Epidermal melanocyte (primary cell): ENCODE measurements at regions not wholly inside any gene's neighbourhood (a gene's known extent, or its start where the extent isn't known, plus 50 kb on each side); places are given as distances from the start of the nearest gene placed in this dataset.

Source experiments
- DNase-seq: peaks from one replicate; pipeline ENCODE4 v3.0.0; 2011; ENCODE audit warnings: low spot score; ENCODE audit not compliant: insufficient read length

GRCh38 chr13:106990594-106990993 lies 422.7 kb upstream of the ARGLU1 start:
- DNase-seq, result no peak

- DNase-seq, result no peak
Observed at GRCh38 chr13:106989876-106990275, 421.9 kb upstream of the ARGLU1 start.

GRCh38 chr13:106987427-106987785 lies 419.5 kb upstream of the ARGLU1 start:
- no peak for DNase-seq

GRCh38 chr13:106986687-106987426 lies 418.9 kb upstream of the ARGLU1 start:
- no peak for DNase-seq

GRCh38 chr13:106986033-106986484 lies 418.1 kb upstream of the ARGLU1 start:
- no peak for DNase-seq

- DNase-seq, result no peak
Observed at GRCh38 chr13:106985481-106985880, 417.5 kb upstream of the ARGLU1 start.

- DNase-seq, result no peak
Observed at GRCh38 chr13:106981051-106981450, 413.1 kb upstream of the ARGLU1 start.

GRCh38 chr13:106967391-106967790 lies 399.5 kb upstream of the ARGLU1 start:
- DNase-seq, result no peak

- DNase-seq, result no peak
Observed at GRCh38 chr13:106963151-106963550, 395.2 kb upstream of the ARGLU1 start.

- no peak for DNase-seq
Observed at GRCh38 chr13:106961651-106962050, 393.7 kb upstream of the ARGLU1 start.

GRCh38 chr13:106961216-106961615 lies 393.3 kb upstream of the ARGLU1 start:
- no peak for DNase-seq

GRCh38 chr13:106958621-106959048 lies 390.7 kb upstream of the ARGLU1 start:
- DNase-seq, result no peak

- DNase-seq, result no peak
Observed at GRCh38 chr13:106942563-106942962, 374.6 kb upstream of the ARGLU1 start.

- DNase-seq, result no peak
Observed at GRCh38 chr13:106941779-106942178, 373.8 kb upstream of the ARGLU1 start.

- DNase-seq, result no peak
Observed at GRCh38 chr13:106927421-106927820, 359.5 kb upstream of the ARGLU1 start.

GRCh38 chr13:106922384-106922783 lies 354.4 kb upstream of the ARGLU1 start:
- DNase-seq, result no peak

GRCh38 chr13:106919638-106920037 lies 351.7 kb upstream of the ARGLU1 start:
- no peak for DNase-seq

- no peak for DNase-seq
Observed at GRCh38 chr13:106919133-106919532, 351.2 kb upstream of the ARGLU1 start.

- DNase-seq, result no peak
Observed at GRCh38 chr13:106918557-106918860, 350.6 kb upstream of the ARGLU1 start.

- DNase-seq, result peak; percentile 54
Observed at GRCh38 chr13:106917673-106918556, 350.0 kb upstream of the ARGLU1 start.

- DNase-seq, result no peak
Observed at GRCh38 chr13:106917024-106917571, 349.2 kb upstream of the ARGLU1 start.

- DNase-seq, result no peak
Observed at GRCh38 chr13:106916329-106916976, 348.5 kb upstream of the ARGLU1 start.
